Left lung (tissue), 4 donors: ENCODE measurements at regions not wholly inside any gene's neighbourhood (a gene's known extent, or its start where the extent isn't known, plus 50 kb on each side); places are given as distances from the start of the nearest gene placed in this dataset.

Experiments used
- ATAC-seq: fragments of 200-7000 bp; cut with Tn5 transposase; one replicate; pipeline ENCODE4 v1.9.1; 2020; ENCODE audit warnings: moderate library complexity
- DNase-seq, 4 donors: peaks; one replicate each; pipeline ENCODE4 v3.0.0-alpha.2; 2013 to 2020
- H3K27ac ChIP-seq, 2 donors: fragments of 200-600 bp; sonication (generic) in 1 of 2; one replicate each; pipeline versions ENCODE4 v1.5.0 to v1.8.0; 2020 to 2021
- H3K27me3 ChIP-seq, 2 donors: fragments of 200-600 bp; sonication (generic) in 1 of 2; one replicate each; pipeline versions ENCODE4 v1.5.0 to v1.8.0; 2020 to 2021
- H3K36me3 ChIP-seq, 2 donors: fragments of 200-600 bp; sonication (generic) in 1 of 2; one replicate each; pipeline versions ENCODE4 v1.5.0 to v1.8.0; 2020 to 2021
- H3K4me1 ChIP-seq, 2 donors: fragments of 200-600 bp; one replicate each; pipeline ENCODE4 v1.8.0; 2021
- H3K4me3 ChIP-seq, 2 donors: fragments of 200-600 bp; sonication (generic) in 1 of 2; one replicate each; pipeline versions ENCODE4 v1.5.0 to v1.8.0; 2020 to 2021; ENCODE audit warnings: mild to moderate bottlenecking in 1 of 2
- H3K9me3 ChIP-seq, 2 donors: fragments of 200-600 bp; sonication (generic) in 1 of 2; one replicate each; pipeline versions ENCODE4 v1.5.0 to v1.8.0; 2020 to 2021
- intact Hi-C, 2 donors: fragments of 100-400 bp; cut with DNase I; formaldehyde crosslinking; loops; one replicate each; pipeline versions ENCODE4 v1.11.2 to v1.14.2; 2022
- TF ChIP-seq, protein P1 (sequence below), 2 donors: fragments of 200-600 bp; sonication (generic) in 1 of 2; IDR thresholded peaks; one replicate each; pipeline versions ENCODE4 v1.5.0 to v1.8.0; 2021; ENCODE audit warnings: antibody characterized with exemption in 2 of 2
- donor health status: DM: no; HTN: yes; CAD: no.
- donor health status: DM: no; HTN: no; CAD: no.

DNA sequence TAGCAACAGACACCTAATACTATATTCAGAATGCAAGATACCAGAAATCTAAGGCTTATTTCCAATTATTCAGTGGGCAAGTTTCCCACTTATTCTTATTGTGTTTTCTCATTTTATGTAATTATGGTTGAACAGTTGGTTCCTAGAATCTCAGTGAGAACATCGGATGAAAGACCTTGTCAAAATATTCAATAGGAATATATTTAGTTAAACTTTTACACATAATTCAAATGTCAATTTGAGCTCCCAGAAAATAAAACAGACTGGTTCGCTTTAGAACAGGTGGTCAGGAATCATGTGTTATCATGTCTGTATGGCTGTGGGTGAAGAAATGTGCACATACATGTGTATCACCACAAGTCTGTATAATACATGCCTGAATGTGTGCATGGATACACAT lies 447.8 kb downstream of the MED10 start:
- H3K4me3 ChIP-seq, result no peak overlapping the region
- no peaks in the 10 kb centered on the region for H3K9me3 ChIP-seq
- DNase-seq (no peak), ATAC-seq (no peak)
- intact Hi-C loops, result no loop called here
- no peaks in the 10 kb centered on the region for H3K4me1 ChIP-seq
- H3K27me3 ChIP-seq, result no peaks in the 10 kb centered on the region
- TF ChIP-seq, protein P1, sequence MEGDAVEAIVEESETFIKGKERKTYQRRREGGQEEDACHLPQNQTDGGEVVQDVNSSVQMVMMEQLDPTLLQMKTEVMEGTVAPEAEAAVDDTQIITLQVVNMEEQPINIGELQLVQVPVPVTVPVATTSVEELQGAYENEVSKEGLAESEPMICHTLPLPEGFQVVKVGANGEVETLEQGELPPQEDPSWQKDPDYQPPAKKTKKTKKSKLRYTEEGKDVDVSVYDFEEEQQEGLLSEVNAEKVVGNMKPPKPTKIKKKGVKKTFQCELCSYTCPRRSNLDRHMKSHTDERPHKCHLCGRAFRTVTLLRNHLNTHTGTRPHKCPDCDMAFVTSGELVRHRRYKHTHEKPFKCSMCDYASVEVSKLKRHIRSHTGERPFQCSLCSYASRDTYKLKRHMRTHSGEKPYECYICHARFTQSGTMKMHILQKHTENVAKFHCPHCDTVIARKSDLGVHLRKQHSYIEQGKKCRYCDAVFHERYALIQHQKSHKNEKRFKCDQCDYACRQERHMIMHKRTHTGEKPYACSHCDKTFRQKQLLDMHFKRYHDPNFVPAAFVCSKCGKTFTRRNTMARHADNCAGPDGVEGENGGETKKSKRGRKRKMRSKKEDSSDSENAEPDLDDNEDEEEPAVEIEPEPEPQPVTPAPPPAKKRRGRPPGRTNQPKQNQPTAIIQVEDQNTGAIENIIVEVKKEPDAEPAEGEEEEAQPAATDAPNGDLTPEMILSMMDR (IDR thresholded peaks at IDR 0.05), result no peak
- H3K36me3 ChIP-seq, result no peaks in the 10 kb centered on the region
- no peak overlapping the region for H3K27ac ChIP-seq

- TF ChIP-seq, protein P1 (IDR thresholded peaks at IDR 0.05), result no peak
- H3K27me3 ChIP-seq, result no peaks in the 10 kb centered on the region
- DNase-seq, result no peak
- H3K27ac ChIP-seq, result no peak overlapping the region
- intact Hi-C loops, result no loop called here
- no peak overlapping the region for H3K4me3 ChIP-seq
- no peaks in the 10 kb centered on the region for H3K4me1 ChIP-seq
- no peaks in the 10 kb centered on the region for H3K36me3 ChIP-seq
- H3K9me3 ChIP-seq, result no peaks in the 10 kb centered on the region
- no peak for ATAC-seq
These were observed 448.9 kb downstream of the MED10 start for GRCh38 chr5:5929291-5930020.

DNA sequence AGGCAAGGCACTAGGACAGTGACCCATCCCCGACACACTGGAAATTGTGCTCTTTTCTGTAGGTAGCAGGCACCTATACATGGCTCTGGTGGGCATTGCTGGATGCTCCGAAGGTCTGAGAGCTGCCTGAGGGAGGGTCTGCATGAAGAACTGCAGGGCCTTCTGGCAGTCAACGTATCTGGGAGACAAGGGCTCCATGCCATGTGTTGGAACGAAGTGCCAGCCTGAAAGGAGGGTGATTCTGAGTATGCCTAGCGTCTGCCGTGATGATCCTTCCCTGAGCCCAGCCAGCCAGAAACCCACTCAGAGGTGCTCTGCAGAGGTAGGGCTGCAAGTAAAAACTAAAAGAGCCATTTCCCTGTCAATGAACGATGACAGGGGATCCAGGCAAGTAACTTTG lies 453.2 kb downstream of the MED10 start:
- H3K36me3 ChIP-seq, result no peaks in the 10 kb centered on the region

GRCh38 chr5:5919411-5919810 lies 458.9 kb downstream of the MED10 start:
- no peak for ATAC-seq
- H3K27ac ChIP-seq, result no peak overlapping the region
- no peaks in the 10 kb centered on the region for H3K9me3 ChIP-seq
- H3K4me1 ChIP-seq, result no peaks in the 10 kb centered on the region
- H3K27me3 ChIP-seq, result no peaks in the 10 kb centered on the region
- H3K36me3 ChIP-seq, result no peaks in the 10 kb centered on the region
- intact Hi-C loops, result no loop called here
- TF ChIP-seq, protein P1 (IDR thresholded peaks at IDR 0.05), result no peak
- DNase-seq, result no peak
- no peak overlapping the region for H3K4me3 ChIP-seq

More for the DNA sequence above, 453.2 kb downstream of the MED10 start:
- DNase-seq (no peak), ATAC-seq (no peak)
- Histone ChIP-seq H3K27me3 (no peaks in the 10 kb centered on the region), H3K4me3 (no peak overlapping the region), H3K9me3 (no peaks in the 10 kb centered on the region), H3K27ac (no peak overlapping the region), H3K4me1 (no peaks in the 10 kb centered on the region)
- TF ChIP-seq, protein P1 (IDR thresholded peaks at IDR 0.05), result no peak
- intact Hi-C loops, result no loop called here

GRCh38 chr5:5906778-5907177 lies 471.6 kb downstream of the MED10 start:
- DNase-seq (no peak), ATAC-seq (no peak)
- Histone ChIP-seq H3K4me1 (no peaks in the 10 kb centered on the region), H3K4me3 (no peak overlapping the region), H3K27me3 (no peaks in the 10 kb centered on the region), H3K36me3 (no peaks in the 10 kb centered on the region), H3K27ac (no peak overlapping the region), H3K9me3 (no peaks in the 10 kb centered on the region)
- TF ChIP-seq, protein P1 (IDR thresholded peaks at IDR 0.05), result no peak
- intact Hi-C loops, result no loop called here
